ENCODE measurements at regions not wholly inside any gene's neighbourhood (a gene's known extent, or its start where the extent isn't known, plus 50 kb on each side); places are given as distances from the start of the nearest gene placed in this dataset.

DNA sequence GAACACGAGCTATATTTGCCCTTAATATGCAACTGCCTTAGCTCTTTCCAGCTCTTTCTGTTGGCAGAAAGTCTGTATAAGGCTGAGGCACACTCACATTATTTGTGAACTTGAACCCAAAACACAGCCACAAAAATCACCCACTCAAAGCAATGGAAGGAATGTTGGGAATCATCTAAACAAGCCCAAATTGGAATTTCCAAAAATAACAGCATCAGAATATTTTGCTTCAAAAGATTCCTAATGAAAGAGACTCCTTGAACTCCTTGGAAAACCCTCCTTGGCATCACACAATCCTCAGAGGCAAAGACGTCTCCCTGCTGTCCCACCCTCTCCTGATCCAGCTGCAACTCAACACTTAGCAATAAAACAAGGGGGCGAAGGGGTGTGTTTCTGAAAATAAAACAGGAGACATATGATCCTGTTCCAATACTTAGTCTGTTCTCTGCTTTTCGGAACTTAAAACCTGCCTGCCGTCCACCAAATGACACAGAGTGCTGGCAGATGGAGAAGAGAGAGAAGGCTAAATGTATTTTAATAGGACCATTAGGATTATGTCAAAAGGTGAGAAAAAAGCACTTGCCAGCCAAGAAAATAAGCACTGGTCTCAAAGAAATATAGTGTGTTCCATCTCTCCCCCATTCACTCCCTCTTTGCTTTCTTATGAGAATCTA is 320.7 kb upstream of the JARID2 start:
- no peak overlapping the region for H4K8ac ChIP-seq (replicated peaks; ENCODE audit: insufficient read length, low read depth, low read length)
- H3K23ac ChIP-seq (ENCODE audit: insufficient read length, low read depth, low read length) = no peak overlapping the region
- no CpG with 5 or more reads among the region's 5 CpGs for WGBS (ENCODE audit: extremely low coverage, insufficient read length, low lambda C conversion rate)
- H3K4me1 Mint-ChIP-seq = peaks cover 49% of the 10 kb centered on the region in 2 experiments
- H3K27ac ChIP-seq (ENCODE audit: insufficient read length, low read depth, low read length) = no peak overlapping the region
- no peak overlapping the region for H3K27ac Mint-ChIP-seq
- TF ChIP-seq, protein P1, sequence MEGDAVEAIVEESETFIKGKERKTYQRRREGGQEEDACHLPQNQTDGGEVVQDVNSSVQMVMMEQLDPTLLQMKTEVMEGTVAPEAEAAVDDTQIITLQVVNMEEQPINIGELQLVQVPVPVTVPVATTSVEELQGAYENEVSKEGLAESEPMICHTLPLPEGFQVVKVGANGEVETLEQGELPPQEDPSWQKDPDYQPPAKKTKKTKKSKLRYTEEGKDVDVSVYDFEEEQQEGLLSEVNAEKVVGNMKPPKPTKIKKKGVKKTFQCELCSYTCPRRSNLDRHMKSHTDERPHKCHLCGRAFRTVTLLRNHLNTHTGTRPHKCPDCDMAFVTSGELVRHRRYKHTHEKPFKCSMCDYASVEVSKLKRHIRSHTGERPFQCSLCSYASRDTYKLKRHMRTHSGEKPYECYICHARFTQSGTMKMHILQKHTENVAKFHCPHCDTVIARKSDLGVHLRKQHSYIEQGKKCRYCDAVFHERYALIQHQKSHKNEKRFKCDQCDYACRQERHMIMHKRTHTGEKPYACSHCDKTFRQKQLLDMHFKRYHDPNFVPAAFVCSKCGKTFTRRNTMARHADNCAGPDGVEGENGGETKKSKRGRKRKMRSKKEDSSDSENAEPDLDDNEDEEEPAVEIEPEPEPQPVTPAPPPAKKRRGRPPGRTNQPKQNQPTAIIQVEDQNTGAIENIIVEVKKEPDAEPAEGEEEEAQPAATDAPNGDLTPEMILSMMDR (conservative IDR thresholded peaks at IDR 0.05) = no peak
- no peak overlapping the region for H4K5ac ChIP-seq (ENCODE audit: insufficient read length, low read depth, low read length)
- no peaks in the 10 kb centered on the region for H4K20me1 ChIP-seq (ENCODE audit: control insufficient read depth, insufficient read depth, insufficient read length)
- no peak overlapping the region for H4K91ac ChIP-seq (ENCODE audit: insufficient read length, low read depth, low read length)
- no peak overlapping the region for H2BK20ac ChIP-seq (ENCODE audit: low read depth, low read length, poor library complexity, severe bottlenecking)
- no peak overlapping the region for H3K14ac ChIP-seq (ENCODE audit: insufficient read depth, low read length)
- no peaks in the 10 kb centered on the region for H3K9me3 ChIP-seq (ENCODE audit: control insufficient read depth, low read depth, low read length)
- H3K4me3 Mint-ChIP-seq = no peak overlapping the region
- no peak overlapping the region for H2BK15ac ChIP-seq (ENCODE audit: low read depth, low read length)
- no peaks in the 10 kb centered on the region for H3K9me3 Mint-ChIP-seq
- no peaks in the 10 kb centered on the region for H3K79me1 ChIP-seq (ENCODE audit: insufficient read depth, low read depth, low read length, poor library complexity, severe bottlenecking)
- DNase-seq = no peak
- H3K27me3 Mint-ChIP-seq (ENCODE audit: low read depth) = no peaks in the 10 kb centered on the region
- no peak overlapping the region for H3K18ac ChIP-seq (ENCODE audit: insufficient read length, low read depth, low read length)
- peaks cover 10% of the 10 kb centered on the region; the same call in 1 of the 2 replicates for H3K4me1 ChIP-seq (ENCODE audit: insufficient read depth, low read length)
- no peak overlapping the region for H3T11ph ChIP-seq (ENCODE audit: low read length)
- no peak overlapping the region for H3K9ac ChIP-seq (ENCODE audit: extremely low read depth, insufficient read length, low read length)
- no peak overlapping the region for H2BK12ac ChIP-seq (ENCODE audit: insufficient read length, low read depth, low read length)
- no peak overlapping the region for H3K4ac ChIP-seq (ENCODE audit: low read depth, low read length)
- no peak overlapping the region for H3K56ac ChIP-seq (ENCODE audit: insufficient read length, low read depth, low read length)
- no peaks in the 10 kb centered on the region for H3K27me3 ChIP-seq (ENCODE audit: insufficient read depth, low read length)
- H2AK5ac ChIP-seq (ENCODE audit: insufficient read length, low read length) = no peak overlapping the region
- no peaks in the 10 kb centered on the region; the same call in 1 of the 2 replicates for H3K79me2 ChIP-seq (ENCODE audit: insufficient read depth, low read length)
- no peak overlapping the region for H3K4me2 ChIP-seq (ENCODE audit: insufficient read depth, insufficient read length, low read length)
- H2AFZ ChIP-seq (ENCODE audit: low read length) = no peak overlapping the region
- no peak overlapping the region for H2BK5ac ChIP-seq (ENCODE audit: insufficient read length, low read length)
- no peaks in the 10 kb centered on the region for H3K23me2 ChIP-seq (ENCODE audit: insufficient read length, low read depth, low read length, poor library complexity, severe bottlenecking)
- no peaks in the 10 kb centered on the region; a peak in 3 of 7 replicates for H3K36me3 Mint-ChIP-seq (ENCODE audit: insufficient read depth in 1 of 3, low read depth in 3 of 3)
- no peak overlapping the region for H2BK120ac ChIP-seq (ENCODE audit: low read depth, low read length, poor library complexity, severe bottlenecking)
